GM12874 (cell line): ENCODE measurements at regions not wholly inside any gene's neighbourhood (a gene's known extent, or its start where the extent isn't known, plus 50 kb on each side); places are given as distances from the start of the nearest gene placed in this dataset.

ENCODE experiments used
- CTCF ChIP-seq: IDR thresholded peaks from 2 replicates; pipeline ENCODE4 v1.5.1; 2011; ENCODE audit warnings: low read depth, mild to moderate bottlenecking, control low read depth, low read length, moderate library complexity; ENCODE audit not compliant: insufficient read depth

GRCh38 chr6:21745543-21746337 is 152.2 kb downstream of the SOX4 start:
- no peak for TF ChIP-seq CTCF

GRCh38 chr6:21747441-21747840 is 153.9 kb downstream of the SOX4 start:
- no peak for TF ChIP-seq CTCF

- TF ChIP-seq CTCF, result no peak
Observed at GRCh38 chr6:21748343-21749056, 154.9 kb downstream of the SOX4 start.

- TF ChIP-seq CTCF, result no peak
Observed at GRCh38 chr6:21749754-21750153, 156.2 kb downstream of the SOX4 start.

- no peak for TF ChIP-seq CTCF
Observed at GRCh38 chr6:21750575-21750974, 157.0 kb downstream of the SOX4 start.

- no peak for TF ChIP-seq CTCF
Observed at GRCh38 chr6:21751608-21752007, 158.1 kb downstream of the SOX4 start.

GRCh38 chr6:21752054-21752811 is 158.7 kb downstream of the SOX4 start:
- TF ChIP-seq CTCF, result no peak
